ENCODE measurements at regions not wholly inside any gene's neighbourhood (a gene's known extent, or its start where the extent isn't known, plus 50 kb on each side); places are given as distances from the start of the nearest gene placed in this dataset.

DNA sequence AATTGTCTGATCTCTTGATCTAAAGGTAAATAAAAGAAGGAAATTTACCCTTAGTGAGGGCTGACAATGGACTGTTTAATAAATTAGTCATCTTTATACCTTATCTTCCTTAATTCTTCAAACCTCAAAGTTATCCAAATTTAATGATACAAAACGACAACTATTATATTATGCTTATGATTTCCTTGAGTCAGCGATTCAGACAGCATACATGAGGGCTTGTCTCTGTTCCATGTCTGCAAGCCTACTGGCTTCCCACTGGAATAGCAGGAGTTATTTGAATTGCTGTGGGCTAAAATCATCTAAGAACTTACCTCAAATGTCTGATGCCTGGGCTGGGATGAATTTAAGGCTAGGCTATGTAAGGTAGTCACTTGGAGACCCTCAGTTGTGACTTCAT, 197.2 kb upstream of the MDGA2 start:
- no peak for TF ChIP-seq EZH2 (IDR thresholded peaks at IDR 0.05; ENCODE audit: low read depth)
- TF ChIP-seq, protein P1, sequence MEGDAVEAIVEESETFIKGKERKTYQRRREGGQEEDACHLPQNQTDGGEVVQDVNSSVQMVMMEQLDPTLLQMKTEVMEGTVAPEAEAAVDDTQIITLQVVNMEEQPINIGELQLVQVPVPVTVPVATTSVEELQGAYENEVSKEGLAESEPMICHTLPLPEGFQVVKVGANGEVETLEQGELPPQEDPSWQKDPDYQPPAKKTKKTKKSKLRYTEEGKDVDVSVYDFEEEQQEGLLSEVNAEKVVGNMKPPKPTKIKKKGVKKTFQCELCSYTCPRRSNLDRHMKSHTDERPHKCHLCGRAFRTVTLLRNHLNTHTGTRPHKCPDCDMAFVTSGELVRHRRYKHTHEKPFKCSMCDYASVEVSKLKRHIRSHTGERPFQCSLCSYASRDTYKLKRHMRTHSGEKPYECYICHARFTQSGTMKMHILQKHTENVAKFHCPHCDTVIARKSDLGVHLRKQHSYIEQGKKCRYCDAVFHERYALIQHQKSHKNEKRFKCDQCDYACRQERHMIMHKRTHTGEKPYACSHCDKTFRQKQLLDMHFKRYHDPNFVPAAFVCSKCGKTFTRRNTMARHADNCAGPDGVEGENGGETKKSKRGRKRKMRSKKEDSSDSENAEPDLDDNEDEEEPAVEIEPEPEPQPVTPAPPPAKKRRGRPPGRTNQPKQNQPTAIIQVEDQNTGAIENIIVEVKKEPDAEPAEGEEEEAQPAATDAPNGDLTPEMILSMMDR (conservative IDR thresholded peaks at IDR 0.05) = no peak

Data from PC-9 (cell line).